ENCODE measurements at regions not wholly inside any gene's neighbourhood (a gene's known extent, or its start where the extent isn't known, plus 50 kb on each side); places are given as distances from the start of the nearest gene placed in this dataset.

DNA sequence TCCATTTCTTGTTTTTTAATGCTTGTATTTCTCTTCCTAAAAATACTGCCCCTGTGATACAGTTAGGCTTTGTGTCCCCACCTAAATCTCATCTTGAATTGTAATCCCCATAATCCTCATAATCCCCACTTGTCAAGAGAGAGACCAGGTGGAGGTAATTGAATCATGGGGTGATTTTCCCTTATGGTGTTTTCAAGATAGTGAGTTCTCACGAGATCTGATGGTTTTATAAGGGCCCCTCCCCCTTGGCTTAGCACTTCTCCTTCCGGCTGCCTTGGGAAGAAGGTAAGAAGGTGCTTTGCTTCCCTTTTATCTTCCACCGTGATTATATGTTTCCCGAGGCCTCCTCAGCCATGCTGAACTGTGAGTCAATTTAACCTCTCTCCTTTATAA, 227.4 kb downstream of the MAN2A1 start:
- DNase-seq, result no peak

DNA sequence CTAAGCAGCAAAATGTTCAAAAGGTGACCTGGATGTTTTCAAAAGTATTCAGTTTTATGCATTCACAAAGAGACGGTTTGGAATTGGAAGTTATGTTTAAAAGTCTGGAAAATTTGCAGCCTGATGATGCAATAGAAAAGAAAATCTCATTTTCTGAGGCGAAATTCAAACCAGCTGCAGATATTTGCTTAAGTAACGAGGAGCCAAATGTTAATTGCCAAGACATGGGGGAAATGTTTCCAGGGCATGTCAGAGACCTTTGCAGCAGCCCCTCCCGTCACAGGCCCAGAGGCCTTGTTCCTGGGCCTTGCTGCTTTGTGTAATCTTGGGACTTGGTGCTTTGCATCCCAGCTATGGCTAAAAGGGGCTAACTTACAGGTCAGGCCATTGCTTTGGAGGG, 228.2 kb downstream of the MAN2A1 start:
- no peak for DNase-seq

DNA sequence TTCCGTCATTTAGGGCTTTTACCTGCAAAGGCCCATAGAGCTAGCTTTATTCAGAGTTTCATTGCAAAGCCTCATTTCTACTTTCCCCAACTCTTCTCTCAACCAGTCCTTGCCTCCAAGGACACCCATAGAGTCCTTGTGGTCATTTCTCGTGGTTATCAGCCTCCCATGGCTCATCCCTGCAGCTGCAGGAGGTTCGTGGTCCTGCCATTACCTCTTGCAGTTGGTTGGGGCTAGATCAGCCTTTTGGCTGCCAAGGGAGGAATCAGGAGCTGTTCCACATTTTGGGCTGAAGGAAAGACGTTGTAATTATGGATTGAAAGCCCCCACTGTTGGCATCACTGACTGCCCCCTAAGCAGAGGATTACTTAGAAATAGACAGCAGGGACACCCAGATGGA, 231.0 kb downstream of the MAN2A1 start:
- no peak for DNase-seq

DNA sequence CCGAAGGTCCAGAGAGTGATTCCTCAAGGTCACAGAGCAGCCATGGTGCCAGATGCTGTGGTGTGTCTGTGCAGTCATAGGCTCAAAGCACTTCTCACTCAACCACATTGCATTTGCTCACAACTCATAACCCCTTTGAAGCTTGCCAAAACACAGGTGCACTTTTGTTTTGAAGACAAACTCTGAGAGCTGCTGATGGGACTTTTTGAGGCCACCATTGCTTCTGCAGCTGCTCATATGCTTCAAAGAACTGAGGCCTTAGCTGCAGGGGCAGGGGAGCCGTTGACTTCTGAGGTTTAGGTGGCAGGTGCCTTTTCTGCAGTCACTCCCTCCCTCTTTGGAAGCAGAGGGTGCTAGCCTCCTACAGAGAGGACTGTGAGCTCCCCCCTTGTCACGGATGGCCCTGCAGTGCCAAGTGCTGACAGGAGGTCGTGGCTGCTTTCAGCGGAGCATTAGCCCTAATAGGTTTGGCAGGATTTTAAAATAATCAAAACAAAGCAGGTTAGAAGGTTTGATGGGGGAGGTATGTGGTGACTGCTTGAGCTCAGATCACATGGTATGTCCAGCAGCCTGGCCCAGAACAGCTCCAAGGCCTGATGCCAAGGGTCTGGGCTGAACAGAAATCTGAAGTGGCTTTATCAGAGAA, 232.1 kb downstream of the MAN2A1 start:
- peak; percentile 76 for DNase-seq

DNA sequence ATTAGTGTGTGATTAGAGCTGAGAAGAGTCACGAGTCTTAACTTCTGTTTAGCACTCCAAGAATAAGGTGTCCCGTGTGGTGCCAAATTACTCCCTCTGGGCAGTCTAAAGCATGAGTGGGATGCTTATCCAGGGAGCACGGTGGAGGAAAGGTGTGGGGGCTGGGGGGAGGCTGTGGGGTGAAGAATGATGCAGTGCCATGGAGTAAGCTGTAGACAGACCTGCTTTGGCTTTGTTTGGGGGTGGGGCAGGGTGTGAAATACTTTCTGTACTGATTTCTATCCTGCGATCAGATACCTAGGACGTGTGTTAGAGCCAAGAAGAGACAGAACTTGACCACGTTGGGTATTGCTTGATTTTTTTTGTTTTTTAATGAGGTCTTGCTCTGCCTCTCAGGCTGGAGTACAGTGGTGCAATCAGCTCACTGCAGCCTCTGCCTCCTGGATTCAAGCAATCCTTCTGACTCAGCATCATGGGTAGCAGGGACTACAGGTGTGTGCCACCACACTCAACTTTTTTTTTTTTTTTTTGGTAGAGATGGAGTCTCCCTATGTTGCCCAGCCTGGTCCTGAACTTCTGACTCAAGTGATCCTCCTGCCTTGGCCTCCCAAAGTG, 232.8 kb downstream of the MAN2A1 start:
- peak; percentile 41 for DNase-seq

DNA sequence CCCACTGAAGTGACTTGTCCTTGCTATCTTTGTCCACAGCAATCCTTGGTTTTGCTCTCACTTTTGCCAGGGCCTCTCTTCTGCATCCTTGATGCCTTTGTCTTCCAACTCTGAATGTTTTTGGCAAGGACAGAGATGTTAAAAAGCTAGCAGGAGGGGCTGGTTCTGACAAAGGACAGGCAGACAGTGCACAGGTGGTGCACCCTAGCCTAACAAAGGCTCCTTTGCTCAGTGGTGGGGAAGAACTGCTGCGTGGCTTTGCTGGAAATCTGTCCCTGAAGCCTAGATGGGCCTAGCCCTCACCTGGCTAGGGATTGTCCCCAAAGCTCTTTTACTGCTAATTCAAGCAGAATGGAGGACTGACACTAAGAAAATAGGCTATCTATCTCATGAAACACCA, 233.5 kb downstream of the MAN2A1 start:
- no peak for DNase-seq

DNA sequence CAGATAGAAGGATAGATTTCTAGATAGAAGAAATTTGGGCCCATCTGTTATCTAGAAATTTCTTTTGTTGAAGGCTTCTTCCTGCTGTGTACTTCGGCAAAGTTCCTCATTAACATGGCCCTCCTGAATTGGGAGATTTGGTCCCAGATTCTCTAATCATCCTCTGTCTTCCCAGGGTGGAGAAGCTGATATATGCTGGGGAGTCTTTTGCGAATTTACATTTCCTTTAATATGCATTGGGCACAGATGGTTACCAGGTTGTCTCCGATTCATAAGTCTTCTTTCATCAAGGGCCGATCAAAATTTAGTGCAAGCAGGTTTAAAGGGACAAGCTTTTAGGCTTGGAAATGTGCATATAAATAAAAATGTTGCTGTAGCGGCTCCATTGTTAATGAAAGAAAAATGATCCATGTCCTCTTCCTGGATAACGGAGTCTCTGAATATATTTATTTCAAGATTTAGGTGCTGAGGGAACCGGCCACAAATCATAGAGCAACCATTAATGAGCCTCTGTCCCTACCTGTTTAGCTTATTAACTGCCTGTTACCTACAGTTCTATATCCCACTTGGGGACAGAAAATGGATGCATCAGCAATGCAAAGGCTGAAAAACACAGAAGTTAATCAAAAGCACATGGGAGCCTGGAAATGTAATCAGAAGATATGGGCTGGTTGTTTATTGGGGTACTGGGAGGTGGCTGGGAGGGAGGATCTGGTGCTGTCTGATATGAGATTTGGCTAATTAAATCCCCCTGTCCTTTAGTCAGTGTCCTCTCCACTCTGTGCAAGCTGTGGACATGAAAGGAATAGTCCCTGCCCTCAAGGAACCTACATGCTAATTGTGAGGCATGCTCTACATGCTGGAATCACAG, 234.7 kb downstream of the MAN2A1 start:
- no peak for DNase-seq

DNA sequence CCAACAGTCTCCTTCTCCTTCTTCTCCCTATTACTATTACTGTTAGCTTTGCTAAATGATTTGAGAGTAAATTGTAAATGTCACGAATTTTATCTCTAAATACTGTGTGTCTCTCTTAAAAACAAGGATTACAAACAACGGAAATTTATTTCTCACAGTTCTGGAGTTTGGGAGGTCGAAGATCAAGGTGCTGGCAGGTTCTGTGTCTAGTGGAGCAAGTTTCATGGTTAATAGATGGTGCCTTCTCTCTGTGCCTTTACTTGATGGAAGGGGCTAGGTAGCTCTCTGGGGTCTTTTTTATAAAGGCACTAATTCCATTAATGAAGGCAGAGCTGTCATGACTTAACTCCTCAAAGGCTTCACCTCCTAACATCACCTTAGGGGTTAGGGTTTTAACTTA, 237.9 kb downstream of the MAN2A1 start:
- DNase-seq, result no peak

DNA sequence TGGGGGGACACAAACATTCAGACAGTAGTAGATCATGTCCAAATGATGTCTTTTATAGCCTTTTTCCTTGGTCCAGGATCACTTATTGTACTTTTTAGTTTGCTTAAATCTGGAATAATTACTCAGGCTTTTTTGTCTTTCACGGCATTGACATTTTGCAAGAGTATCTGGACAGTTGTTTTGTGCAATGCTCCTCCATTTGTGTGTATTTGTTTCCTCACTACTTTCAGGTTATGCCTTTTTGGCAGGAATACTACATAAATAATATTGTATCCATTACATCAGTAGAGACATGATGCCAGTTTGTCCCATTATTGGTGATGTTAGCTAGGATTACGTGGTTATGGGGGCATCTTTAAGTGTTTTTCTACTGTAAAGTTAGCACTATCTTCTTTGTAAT, 238.3 kb downstream of the MAN2A1 start:
- DNase-seq, result no peak

DNA sequence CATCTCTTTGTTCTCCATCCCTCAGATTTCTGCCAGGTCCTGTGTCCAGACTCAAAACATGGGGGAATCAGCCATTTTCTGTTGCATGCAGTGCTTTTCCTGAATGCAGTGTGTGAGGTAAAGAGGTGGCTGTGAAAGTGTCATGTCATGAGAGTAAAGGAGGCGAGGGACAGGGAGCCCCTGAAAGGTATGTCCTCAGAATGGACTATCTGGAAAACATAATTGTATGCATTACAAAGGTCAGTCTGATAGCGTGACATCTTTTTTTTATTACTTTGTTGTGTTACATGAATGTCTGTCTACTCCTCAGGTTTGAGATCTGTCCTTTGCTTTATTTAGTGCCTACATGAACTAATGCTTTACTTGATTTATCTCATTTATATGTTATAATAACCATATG, 239.1 kb downstream of the MAN2A1 start:
- DNase-seq, result no peak

DNA sequence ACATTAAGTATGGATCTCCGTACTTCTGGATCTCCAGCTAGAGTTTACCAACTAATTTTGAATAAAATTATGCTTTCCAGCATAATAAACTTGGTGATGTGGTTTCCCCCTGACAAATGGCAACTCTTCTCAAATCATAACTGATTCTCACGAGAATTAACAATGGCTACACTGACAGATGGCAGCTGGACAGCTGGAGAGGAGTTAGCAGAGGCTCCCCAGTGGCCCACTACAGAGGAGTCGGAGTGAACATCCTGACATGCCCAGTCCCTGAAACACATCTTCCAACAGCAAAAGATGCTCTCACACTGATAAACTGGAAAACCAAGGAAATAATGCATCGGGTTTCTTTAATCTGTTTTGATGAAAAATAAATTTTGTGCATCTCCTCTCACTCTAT, 239.6 kb downstream of the MAN2A1 start:
- DNase-seq, result no peak

DNA sequence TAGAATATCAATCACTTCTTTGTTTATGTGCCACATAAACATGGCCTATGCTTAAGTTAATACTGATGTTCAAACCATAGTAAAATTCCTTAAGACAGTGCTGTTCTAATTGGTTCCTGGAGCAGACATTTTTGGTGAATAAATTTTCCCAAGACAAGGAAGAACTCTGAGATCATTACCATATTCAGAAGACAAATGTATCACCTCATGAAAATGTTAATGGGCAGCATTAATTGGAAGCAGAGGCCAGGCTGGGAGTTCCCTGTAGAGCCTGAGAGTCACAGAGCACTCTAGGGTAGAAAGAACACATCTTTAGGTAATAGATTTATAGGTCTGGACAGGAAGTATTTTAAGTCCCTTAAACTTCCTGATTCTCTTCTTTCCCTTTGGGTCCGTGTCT, 240.2 kb downstream of the MAN2A1 start:
- no peak for DNase-seq

DNA sequence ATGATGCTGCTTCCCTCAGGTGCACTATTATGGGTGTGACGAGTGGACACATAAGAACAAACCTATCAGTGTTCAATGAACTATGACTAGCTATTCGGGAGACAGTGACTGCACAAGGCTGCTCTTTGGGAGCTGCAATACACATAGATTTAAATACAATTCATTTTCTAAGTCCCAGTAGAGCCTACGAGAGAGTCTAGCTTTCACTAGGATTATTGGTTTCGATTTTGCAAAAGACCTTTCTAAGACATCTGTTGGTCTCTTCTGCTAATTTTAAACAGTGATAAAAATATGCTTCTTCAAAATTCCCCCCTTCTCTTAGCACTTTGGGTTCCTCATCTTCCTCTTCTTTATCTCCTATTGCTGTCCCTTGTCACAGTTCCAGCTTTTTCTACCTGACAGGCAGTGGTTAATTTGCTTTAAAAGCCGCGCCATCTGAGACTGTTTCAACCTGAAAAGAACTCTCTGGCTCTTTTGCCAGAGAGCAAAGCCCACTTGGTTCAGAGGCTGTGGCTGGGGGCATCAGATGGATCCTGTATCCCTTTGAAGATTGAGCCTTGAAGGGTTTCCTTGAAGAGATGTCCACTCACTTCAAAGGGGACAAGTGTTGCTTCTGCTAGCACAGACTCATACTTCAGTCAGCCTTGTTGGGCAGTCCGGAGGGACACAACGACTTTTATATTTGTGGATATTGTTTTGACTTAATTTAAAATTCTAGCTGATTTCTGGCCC, 241.5 kb downstream of the MAN2A1 start:
- DNase-seq, result no peak

DNA sequence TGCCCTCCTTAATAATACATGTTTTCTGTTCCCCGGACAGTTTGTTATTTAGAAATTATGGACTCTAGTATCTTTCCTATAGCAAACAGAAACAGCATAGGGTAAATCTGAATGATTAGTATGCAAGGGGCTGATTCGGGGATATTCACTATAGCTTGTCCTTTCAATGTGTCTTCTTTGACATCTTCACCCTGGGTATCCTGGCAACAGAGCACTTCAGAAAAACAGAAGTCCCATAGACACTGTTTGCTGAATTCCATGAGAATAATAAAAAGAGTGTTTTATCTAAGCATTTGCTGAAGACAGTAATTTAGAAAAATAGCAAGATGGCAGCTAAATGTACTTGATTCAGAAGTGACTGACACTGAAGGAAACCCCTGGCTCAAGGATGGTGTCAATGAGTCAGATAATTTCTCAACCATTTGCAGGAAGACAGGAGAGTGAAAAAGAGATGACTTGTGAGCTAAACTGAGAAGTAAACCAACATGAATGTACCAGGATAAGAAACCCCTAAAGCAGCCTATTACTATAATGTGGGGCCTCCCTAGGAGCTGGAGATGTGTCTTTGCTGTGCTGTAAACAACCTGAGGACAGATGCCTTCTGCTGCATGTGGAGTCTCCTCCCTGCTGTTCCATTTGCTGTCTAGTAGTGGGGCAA, 246.2 kb downstream of the MAN2A1 start:
- DNase-seq, result no peak

DNA sequence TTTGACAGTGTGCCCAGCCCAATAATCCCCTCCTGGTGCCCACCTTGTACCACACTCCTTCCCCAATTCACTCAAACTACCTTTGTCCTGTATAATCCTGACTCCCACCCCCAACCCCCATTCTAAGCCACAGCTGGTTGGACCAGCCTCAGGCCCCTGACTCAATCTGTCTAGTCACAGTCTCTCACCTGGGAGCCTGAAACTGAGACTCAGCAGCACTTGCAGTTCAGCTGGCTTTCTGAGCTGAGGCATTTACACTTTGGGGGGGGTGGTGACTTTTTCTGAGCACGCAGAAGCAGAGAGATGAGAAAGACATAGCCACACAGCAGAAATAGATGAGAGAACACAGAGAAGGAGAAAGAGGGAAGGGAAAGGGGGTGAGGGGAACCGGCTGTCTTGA, 247.3 kb downstream of the MAN2A1 start:
- DNase-seq, result peak; percentile 12

DNA sequence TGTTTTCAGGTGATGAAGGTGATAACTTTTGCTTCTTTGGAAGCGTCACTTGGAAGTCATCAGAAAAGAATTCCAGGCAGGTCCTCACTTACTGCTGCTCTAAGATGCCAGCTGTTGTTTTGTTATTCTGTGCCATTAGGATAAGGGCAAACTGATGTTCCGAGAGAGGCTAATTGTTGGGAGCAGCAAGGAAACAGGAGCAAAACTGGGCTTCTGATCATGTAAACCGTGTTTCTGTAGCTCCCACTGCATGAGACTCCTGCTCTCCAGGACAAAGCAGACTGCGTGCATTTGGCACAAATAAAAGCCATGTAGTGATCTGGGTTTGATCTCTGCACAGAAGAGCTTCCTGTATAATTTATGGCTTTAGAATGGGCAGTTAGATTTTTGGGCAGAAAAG, 248.2 kb downstream of the MAN2A1 start:
- DNase-seq, result no peak

DNA sequence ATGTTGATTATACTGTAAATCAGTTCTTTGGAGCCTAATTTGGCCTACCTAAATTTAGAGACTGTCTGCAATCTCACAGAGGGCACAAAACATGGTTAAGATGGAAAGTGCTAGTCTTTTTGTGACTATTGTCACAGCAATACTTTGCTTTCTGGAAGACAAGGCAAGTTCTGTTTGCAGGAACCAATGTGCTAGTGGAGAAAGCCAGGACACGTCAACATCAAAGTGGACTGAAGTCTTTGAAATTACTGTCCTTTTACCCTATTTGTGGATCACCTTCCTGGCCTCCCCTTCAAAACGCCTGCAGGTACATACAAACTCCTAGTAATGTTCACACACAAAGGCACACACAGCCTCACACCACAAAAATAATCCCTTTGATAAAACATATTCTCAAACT, 248.7 kb downstream of the MAN2A1 start:
- DNase-seq, result no peak

DNA sequence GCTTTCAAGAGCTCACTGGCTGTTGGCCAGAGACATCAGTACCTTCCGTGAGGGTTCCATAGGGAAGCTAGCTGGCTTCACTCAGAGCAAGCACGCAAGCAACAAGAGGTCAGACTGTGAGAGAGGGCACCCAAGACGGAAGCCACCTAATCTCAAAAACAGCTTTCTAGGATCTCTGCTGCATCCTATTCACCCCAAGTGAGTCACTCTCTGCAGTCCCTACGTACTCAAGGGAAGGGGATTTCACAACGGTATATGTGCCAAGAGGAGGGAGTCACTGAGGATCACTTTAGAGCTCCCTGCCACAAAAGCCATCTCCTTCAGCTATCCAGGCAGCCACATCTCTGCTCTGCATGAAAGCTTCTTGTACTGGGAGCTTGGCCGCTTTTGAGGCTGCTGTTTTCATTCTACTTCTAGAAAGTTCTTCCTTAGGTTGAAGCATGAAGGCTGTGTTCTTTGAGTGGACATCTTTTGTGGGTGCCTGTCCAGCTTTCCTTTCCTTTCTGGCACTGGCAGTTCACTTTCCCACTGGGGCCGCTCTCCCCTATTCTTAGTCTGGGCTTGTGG, 249.5 kb downstream of the MAN2A1 start:
- no peak for DNase-seq

DNA sequence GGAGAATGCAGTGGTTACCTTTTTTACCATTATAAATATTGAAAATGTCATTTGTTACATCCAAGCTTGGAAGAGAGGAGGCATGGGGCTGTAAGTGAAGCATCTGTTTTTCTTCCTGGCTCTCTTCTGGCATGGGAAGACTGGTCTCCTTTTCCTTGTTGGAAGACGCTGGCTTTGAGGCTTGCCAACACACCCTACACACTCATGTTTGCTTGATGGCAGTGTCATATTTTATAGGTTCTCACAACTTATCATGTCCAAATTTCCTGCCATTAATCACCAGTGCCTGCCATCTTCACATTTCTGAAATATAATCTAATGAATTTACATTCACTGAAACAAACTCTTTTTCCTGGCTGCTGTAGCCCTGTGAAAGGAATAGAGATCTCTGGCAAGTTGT, 252.9 kb downstream of the MAN2A1 start:
- DNase-seq, result no peak

DNA sequence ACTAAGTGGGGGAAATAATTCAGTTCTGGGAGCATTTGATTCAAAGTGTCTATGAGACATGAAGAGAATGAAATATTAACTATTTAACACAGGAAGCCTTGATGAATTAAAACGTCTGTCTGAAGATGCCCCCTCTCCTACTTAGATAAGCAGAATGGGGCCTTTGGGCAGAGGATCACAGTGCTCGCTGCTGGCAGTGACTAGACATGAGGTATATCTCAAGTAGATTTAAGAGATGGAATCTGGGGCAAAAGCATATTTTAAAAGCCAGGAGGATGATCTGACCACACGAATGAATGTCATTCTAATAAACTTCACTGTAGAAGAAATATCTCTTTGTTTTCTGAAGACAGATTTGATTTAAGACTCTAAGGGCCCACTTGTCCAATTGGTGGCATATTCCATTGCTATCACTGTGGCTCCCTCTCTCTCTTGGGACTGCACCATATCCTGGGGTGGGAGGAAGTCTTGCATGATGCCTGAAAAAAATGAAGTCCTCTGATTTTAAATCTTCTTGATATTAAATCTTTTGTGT, 254.0 kb downstream of the MAN2A1 start:
- DNase-seq, result no peak

DNA sequence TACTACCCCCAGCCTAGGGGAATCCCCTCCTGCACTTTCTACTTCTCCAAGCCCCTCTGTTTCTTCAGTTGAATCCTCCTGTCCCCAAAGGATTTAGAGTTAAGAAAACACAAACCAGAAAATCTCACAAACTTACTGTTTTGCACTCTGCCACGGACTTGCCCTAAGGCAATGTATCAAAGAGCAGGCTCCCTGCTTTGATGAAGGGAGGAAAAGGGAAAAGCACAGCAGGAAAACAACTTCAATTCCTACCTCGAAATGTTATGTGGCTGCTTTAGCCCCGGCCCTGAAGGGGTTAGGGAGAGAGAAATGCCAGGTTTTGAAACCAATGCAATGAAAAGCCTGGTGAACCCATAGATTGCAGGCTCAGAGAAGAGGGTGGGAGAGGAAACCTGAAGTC, 254.7 kb downstream of the MAN2A1 start:
- DNase-seq, result no peak

DNA sequence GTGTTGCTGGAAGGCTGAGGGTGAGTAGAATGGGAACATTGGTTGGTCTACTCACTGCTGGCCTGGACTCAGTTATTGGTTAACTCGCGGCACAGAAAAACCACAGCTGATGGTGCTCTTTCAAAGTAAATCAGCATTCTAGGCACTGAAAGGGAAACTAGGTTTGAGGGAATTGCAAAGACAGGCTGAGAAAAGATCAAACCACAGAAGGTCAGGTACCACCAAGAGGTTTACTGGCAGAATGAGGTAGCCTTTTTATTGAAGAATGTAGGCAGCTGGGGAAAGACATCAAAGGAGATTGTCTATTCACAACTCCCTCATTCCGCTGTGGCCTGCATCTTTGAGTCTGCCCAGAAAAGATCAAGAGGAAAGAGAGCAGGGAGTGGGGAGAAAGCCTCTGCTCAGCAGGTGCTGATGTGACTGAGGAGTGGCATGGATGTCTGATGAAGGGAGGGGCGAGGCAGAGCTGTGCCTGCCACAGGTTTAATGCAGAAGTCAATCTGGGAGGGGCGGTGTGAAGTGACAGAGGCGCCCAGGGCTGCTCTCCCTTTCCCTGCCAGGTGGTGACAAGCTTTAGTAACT, 255.5 kb downstream of the MAN2A1 start:
- DNase-seq, result no peak
